GM12878 (cell line): ENCODE measurements at regions not wholly inside any gene's neighbourhood (a gene's known extent, or its start where the extent isn't known, plus 50 kb on each side); places are given as distances from the start of the nearest gene placed in this dataset.

Experiments
- CBX3 ChIP-seq: fragments of 200-600 bp; sonication (generic); IDR thresholded peaks from 2 replicates; pipeline ENCODE4 v1.6.1; 2016; ENCODE audit warnings: low read depth, borderline replicate concordance
- CHD2 ChIP-seq: IDR thresholded peaks from 2 replicates; pipeline ENCODE4 v1.6.1; 2011; ENCODE audit warnings: low read depth, low read length, improper control_type of control experiment, borderline replicate concordance
- HDAC6 ChIP-seq: fragments of 200-600 bp; sonication (generic); IDR thresholded peaks from one replicate; pipeline ENCODE4 v1.8.0; 2017; ENCODE audit warnings: antibody characterized with exemption; ENCODE audit not compliant: unreplicated experiment
- HDGF ChIP-seq: fragments of 450-650 bp; IDR thresholded peaks from 2 replicates; pipeline ENCODE4 v1.6.1; 2016; ENCODE audit warnings: antibody characterized with exemption
- NBN ChIP-seq: fragments of 450-650 bp; IDR thresholded peaks from 2 replicates; pipeline ENCODE4 v1.6.1; 2016
- POLR2AphosphoS2 ChIP-seq: IDR thresholded peaks from 2 replicates; pipeline ENCODE4 v1.6.1; 2011; ENCODE audit warnings: low read depth, mild to moderate bottlenecking, low read length, improper control_type of control experiment, moderate library complexity
- SREBF2 ChIP-seq: IDR thresholded peaks from 2 replicates; pipeline ENCODE4 v1.6.1; 2012; ENCODE audit warnings: mild to moderate bottlenecking, low read length
- SUZ12 ChIP-seq: fragments of 200-600 bp; sonication (generic); IDR thresholded peaks from one replicate; pipeline ENCODE4 v1.6.1; 2018; ENCODE audit warnings: antibody characterized with exemption, mild to moderate bottlenecking; ENCODE audit not compliant: unreplicated experiment
- TF ChIP-seq, protein P1 (sequence below): IDR thresholded peaks from 2 replicates; pipeline ENCODE4 v1.6.1; 2012; ENCODE audit warnings: improper control_type of control experiment, low read depth, low read length; ENCODE audit not compliant: insufficient replicate concordance
- TF ChIP-seq, protein P2 (sequence below): IDR thresholded peaks from 2 replicates; pipeline ENCODE4 v1.6.1; 2011; ENCODE audit warnings: low read depth, low read length, improper control_type of control experiment, borderline replicate concordance
- TF ChIP-seq, protein P3 (sequence below): fragments of 450-650 bp; conservative IDR thresholded peaks from 2 replicates; pipeline ENCODE4 v1.6.1; 2017; ENCODE audit warnings: mild to moderate bottlenecking, moderate library complexity

DNA sequence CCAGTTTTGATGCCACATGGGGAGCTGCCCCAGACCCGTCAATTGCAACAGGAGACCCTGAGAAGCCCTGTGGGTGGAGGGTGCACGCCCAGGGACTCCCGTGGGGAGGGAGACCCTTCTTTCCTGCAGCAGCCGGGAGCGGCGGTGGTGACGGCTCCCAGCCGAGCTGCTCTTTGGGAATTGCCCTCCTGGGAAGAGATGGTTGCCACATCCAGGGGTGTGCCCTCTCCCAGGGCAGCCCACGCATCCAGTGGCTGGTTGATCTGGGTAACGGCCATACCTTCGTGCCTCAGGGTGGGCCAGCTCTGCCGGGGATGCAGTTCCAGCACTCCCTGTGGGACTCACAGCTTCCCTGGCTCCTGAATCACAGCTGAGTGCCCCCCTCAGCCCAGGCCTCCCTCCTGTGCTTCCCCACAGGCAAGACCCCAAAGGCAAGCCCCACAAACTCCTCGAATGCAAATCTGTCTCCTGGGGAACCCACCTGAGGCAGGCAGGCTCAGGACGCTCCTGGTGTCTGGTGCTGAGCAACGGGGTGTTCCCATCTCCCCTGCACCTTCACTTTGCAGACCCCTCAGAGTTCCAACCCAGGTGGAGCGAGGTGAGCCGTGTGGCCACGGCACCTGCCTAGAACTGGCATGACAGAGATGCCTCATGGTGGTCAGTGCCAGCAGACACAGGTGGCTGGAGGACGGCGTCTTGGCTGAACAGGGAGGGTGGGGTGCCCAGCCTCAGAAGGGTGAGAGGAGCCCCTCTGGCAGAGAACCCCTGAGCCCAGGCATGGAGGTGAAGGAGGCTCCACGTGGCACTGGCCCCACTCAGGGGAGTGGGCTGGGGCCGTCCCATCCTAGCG, 1027.4 kb downstream of the BRD1 start (continued):
- TF ChIP-seq, protein P1, sequence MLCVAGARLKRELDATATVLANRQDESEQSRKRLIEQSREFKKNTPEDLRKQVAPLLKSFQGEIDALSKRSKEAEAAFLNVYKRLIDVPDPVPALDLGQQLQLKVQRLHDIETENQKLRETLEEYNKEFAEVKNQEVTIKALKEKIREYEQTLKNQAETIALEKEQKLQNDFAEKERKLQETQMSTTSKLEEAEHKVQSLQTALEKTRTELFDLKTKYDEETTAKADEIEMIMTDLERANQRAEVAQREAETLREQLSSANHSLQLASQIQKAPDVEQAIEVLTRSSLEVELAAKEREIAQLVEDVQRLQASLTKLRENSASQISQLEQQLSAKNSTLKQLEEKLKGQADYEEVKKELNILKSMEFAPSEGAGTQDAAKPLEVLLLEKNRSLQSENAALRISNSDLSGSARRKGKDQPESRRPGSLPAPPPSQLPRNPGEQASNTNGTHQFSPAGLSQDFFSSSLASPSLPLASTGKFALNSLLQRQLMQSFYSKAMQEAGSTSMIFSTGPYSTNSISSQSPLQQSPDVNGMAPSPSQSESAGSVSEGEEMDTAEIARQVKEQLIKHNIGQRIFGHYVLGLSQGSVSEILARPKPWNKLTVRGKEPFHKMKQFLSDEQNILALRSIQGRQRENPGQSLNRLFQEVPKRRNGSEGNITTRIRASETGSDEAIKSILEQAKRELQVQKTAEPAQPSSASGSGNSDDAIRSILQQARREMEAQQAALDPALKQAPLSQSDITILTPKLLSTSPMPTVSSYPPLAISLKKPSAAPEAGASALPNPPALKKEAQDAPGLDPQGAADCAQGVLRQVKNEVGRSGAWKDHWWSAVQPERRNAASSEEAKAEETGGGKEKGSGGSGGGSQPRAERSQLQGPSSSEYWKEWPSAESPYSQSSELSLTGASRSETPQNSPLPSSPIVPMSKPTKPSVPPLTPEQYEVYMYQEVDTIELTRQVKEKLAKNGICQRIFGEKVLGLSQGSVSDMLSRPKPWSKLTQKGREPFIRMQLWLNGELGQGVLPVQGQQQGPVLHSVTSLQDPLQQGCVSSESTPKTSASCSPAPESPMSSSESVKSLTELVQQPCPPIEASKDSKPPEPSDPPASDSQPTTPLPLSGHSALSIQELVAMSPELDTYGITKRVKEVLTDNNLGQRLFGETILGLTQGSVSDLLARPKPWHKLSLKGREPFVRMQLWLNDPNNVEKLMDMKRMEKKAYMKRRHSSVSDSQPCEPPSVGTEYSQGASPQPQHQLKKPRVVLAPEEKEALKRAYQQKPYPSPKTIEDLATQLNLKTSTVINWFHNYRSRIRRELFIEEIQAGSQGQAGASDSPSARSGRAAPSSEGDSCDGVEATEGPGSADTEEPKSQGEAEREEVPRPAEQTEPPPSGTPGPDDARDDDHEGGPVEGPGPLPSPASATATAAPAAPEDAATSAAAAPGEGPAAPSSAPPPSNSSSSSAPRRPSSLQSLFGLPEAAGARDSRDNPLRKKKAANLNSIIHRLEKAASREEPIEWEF = no peak
- no peak for TF ChIP-seq CBX3
- TF ChIP-seq, protein P2, sequence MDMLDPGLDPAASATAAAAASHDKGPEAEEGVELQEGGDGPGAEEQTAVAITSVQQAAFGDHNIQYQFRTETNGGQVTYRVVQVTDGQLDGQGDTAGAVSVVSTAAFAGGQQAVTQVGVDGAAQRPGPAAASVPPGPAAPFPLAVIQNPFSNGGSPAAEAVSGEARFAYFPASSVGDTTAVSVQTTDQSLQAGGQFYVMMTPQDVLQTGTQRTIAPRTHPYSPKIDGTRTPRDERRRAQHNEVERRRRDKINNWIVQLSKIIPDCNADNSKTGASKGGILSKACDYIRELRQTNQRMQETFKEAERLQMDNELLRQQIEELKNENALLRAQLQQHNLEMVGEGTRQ = no peak
- no peak for TF ChIP-seq SUZ12
- no peak for TF ChIP-seq HDGF
- TF ChIP-seq NBN = no peak
- no peak for TF ChIP-seq CHD2
- no peak for TF ChIP-seq SREBF2
- TF ChIP-seq HDAC6 = no peak
- TF ChIP-seq, protein P3, sequence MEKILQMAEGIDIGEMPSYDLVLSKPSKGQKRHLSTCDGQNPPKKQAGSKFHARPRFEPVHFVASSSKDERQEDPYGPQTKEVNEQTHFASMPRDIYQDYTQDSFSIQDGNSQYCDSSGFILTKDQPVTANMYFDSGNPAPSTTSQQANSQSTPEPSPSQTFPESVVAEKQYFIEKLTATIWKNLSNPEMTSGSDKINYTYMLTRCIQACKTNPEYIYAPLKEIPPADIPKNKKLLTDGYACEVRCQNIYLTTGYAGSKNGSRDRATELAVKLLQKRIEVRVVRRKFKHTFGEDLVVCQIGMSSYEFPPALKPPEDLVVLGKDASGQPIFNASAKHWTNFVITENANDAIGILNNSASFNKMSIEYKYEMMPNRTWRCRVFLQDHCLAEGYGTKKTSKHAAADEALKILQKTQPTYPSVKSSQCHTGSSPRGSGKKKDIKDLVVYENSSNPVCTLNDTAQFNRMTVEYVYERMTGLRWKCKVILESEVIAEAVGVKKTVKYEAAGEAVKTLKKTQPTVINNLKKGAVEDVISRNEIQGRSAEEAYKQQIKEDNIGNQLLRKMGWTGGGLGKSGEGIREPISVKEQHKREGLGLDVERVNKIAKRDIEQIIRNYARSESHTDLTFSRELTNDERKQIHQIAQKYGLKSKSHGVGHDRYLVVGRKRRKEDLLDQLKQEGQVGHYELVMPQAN = no peak
- no peak for TF ChIP-seq POLR2AphosphoS2
